Prostate gland (tissue), 2 donors: ENCODE measurements at regions not wholly inside any gene's neighbourhood (a gene's known extent, or its start where the extent isn't known, plus 50 kb on each side); places are given as distances from the start of the nearest gene placed in this dataset.

ENCODE experiments used
- DNase-seq: peaks from one replicate; pipeline ENCODE4 v3.0.0-alpha.2; 2019; ENCODE audit warnings: low spot score
- H3K27ac ChIP-seq, 2 donors: fragments of 200-600 bp; sonication (generic); 2 replicates each; pipeline ENCODE4 v1.5.1; 2017 to 2019
- H3K27me3 ChIP-seq: fragments of 200-600 bp; sonication (generic); replicated peaks from 2 replicates; pipeline ENCODE4 v1.5.1; 2019; ENCODE audit not compliant: insufficient read depth
- H3K36me3 ChIP-seq, 2 donors: fragments of 200-600 bp; sonication (generic); 1 replicate in 1 of 2; 2 replicates in 1 of 2; pipeline versions ENCODE4 v1.5.1 to v1.8.1; 2017 to 2019
- H3K4me1 ChIP-seq: fragments of 200-600 bp; sonication (generic); replicated peaks from 2 replicates; pipeline ENCODE4 v1.5.1; 2019
- H3K4me3 ChIP-seq, 2 donors: fragments of 200-600 bp; sonication (generic); 2 replicates each; pipeline ENCODE4 v1.5.1; 2017 to 2019
- H3K9me3 ChIP-seq: fragments of 200-600 bp; sonication (generic); 2 replicates; pipeline ENCODE4 v1.5.1; 2017
- CTCF ChIP-seq, 4 experiments: fragments of 200-600 bp in 2 of 4; fragments of 450-650 bp in 2 of 4; sonication (generic) in 2 of 4; IDR thresholded peaks; 1 replicate in 3 of 4; 2 replicates in 1 of 4; pipeline ENCODE4 v1.5.1; 2016 to 2019; ENCODE audit warnings: antibody characterized with exemption in 4 of 4, mild to moderate bottlenecking in 2 of 4, moderate library complexity in 2 of 4
- POLR2A ChIP-seq: fragments of 450-650 bp; IDR thresholded peaks from one replicate; pipeline ENCODE4 v1.6.1; 2016; ENCODE audit warnings: antibody characterized with exemption, mild to moderate bottlenecking
- POLR2AphosphoS5 ChIP-seq: sonication (generic); formaldehyde crosslinking; IDR thresholded peaks from one replicate; pipeline ENCODE4 v1.6.1; 2017; ENCODE audit warnings: antibody characterized with exemption
- WGBS: methylation state at CpG from one replicate; pipeline ENCODE4 v1.1.5; 2018; 5-methylcytosine and 5-hydroxymethylcytosine counted together
- intact Hi-C: fragments of 100-400 bp; cut with DNase I; formaldehyde crosslinking; loops from one replicate; pipeline ENCODE4 v1.14.2; 2022

DNA sequence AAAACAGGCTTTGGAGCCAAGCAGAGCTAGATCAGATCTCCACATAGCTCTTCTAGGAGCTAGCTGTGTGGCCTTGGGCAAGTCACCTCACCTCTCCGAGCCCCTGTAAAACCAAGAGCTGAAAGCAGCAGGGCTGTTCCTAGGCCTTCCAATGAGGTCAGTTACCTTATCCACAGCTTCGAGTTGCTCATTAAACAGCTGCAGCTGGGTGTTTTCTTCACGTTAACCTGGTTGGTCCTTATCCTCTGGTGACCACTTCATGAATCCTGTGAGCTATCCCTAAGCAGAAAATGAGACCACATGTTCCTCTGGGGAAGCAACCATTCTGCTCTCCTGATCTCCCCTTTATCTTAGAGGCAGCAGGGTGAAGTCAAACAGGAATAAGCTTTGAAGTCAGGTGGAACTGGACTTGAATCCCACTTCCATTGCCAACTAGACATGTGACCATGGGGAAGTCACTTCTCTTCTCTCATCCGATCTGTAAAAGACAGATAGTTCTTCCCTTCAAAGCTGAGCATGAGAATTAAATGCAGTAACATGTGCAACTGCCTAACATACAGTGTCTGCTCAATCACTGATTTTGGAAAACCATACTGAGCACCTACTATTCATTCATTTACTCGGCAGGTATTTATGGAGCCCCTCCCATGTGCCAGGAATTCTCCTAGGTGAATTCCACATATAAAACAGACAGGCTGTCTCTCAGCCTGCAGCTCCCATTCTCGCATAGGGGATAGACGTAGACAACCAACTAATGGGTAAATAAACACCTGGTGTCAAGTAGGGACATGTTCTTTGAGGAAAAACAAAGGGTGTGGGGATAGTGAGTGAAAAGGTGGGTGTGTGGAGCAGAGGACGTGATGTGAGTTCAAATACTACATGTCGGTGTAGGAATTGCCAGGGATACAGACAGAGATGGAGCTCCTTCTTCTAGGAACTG lies 111.7 kb upstream of the BOD1 start:
- no peak overlapping the region for H3K4me3 ChIP-seq
- TF ChIP-seq POLR2AphosphoS5 (no peak), POLR2A (no peak), CTCF (IDR thresholded peaks at IDR 0.05) (no peak)
- DNase-seq: no peak
- H3K9me3 ChIP-seq: no peaks in the 10 kb centered on the region
- intact Hi-C loops: no loop called here
- 45% methylated on average over 9 of the region's 9 CpGs for WGBS
- H3K27me3 ChIP-seq: no peaks in the 10 kb centered on the region
- no peaks in the 10 kb centered on the region for H3K36me3 ChIP-seq
- no peaks in the 10 kb centered on the region for H3K4me1 ChIP-seq
- no peak overlapping the region for H3K27ac ChIP-seq

GRCh38 chr5:173729079-173729765 lies 112.8 kb upstream of the BOD1 start:
- H3K27me3 ChIP-seq: no peaks in the 10 kb centered on the region
- H3K36me3 ChIP-seq: no peaks in the 10 kb centered on the region
- H3K27ac ChIP-seq: no peak overlapping the region
- intact Hi-C loops: no loop called here
- TF ChIP-seq POLR2A (no peak), CTCF (IDR thresholded peaks at IDR 0.05) (no peak), POLR2AphosphoS5 (no peak)
- no peaks in the 10 kb centered on the region for H3K4me1 ChIP-seq
- H3K9me3 ChIP-seq: no peaks in the 10 kb centered on the region
- no peak overlapping the region for H3K4me3 ChIP-seq
- WGBS: 64% methylated on average over 10 of the region's 10 CpGs
- no peak for DNase-seq

- Histone ChIP-seq H3K36me3 (no peaks in the 10 kb centered on the region), H3K4me1 (no peaks in the 10 kb centered on the region), H3K27me3 (no peaks in the 10 kb centered on the region), H3K4me3 (no peak overlapping the region), H3K27ac (no peak overlapping the region), H3K9me3 (no peaks in the 10 kb centered on the region)
- intact Hi-C loops: no loop called here
- TF ChIP-seq CTCF (IDR thresholded peaks at IDR 0.05) (no peak), POLR2A (no peak), POLR2AphosphoS5 (no peak)
- 92% methylated on average over 14 of the region's 14 CpGs for WGBS
- no peak for DNase-seq
Observed at GRCh38 chr5:173730632-173731298, 114.3 kb upstream of the BOD1 start.

DNA sequence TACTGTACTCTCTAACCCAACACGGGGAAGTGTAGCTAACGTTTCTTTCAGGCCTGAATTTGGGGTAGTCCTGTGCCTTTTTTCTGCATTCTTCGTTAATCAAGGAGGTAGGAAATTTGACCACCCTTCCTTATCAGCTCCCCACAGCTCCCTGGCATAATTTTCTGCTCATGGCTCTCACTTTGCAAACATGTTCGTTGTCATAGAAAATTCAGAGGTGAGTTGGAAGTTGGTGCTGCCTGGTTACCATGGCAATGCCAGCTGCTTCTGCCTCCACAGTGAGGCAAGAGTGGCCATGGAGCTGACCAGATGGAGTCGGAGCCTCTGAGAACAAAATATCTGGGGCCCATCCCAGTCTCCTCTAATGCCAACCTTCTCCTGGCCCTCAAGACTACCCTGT lies 116.6 kb upstream of the BOD1 start:
- no peak overlapping the region for H3K4me3 ChIP-seq
- no peaks in the 10 kb centered on the region for H3K9me3 ChIP-seq
- no peak overlapping the region for H3K27ac ChIP-seq
- no peaks in the 10 kb centered on the region for H3K27me3 ChIP-seq
- WGBS: 76% methylated on average over 5 of the region's 5 CpGs
- TF ChIP-seq POLR2A (no peak), POLR2AphosphoS5 (no peak), CTCF (IDR thresholded peaks at IDR 0.05) (no peak)
- intact Hi-C loops: no loop called here
- no peaks in the 10 kb centered on the region for H3K36me3 ChIP-seq
- no peak for DNase-seq
- no peaks in the 10 kb centered on the region for H3K4me1 ChIP-seq
